Left ventricle myocardium inferior (tissue), 1 donor: ENCODE measurements at regions not wholly inside any gene's neighbourhood (a gene's known extent, or its start where the extent isn't known, plus 50 kb on each side); places are given as distances from the start of the nearest gene placed in this dataset.

Experiments used
- DNase-seq: peaks from one replicate; pipeline ENCODE4 v3.0.0-alpha.2; 2020
- H3K27ac ChIP-seq: fragments of 200-600 bp; replicated peaks from 2 replicates; pipeline ENCODE4 v1.8.0; 2021
- H3K27me3 ChIP-seq: fragments of 200-600 bp; 2 replicates; pipeline ENCODE4 v1.8.0; 2021; ENCODE audit warnings: low read depth
- H3K36me3 ChIP-seq: fragments of 200-600 bp; 2 replicates; pipeline ENCODE4 v1.8.0; 2021
- H3K4me1 ChIP-seq: fragments of 200-600 bp; 2 replicates; pipeline ENCODE4 v1.8.0; 2021
- H3K4me3 ChIP-seq: fragments of 200-600 bp; 2 replicates; pipeline ENCODE4 v1.8.0; 2021; ENCODE audit warnings: mild to moderate bottlenecking, moderate library complexity
- H3K9me3 ChIP-seq: fragments of 200-600 bp; replicated peaks from 2 replicates; pipeline ENCODE4 v1.8.0; 2021
- intact Hi-C: fragments of 100-400 bp; cut with micrococcal nuclease; formaldehyde crosslinking; loops from one replicate; pipeline ENCODE4 v1.11.0; 2022
- TF ChIP-seq, protein P1 (sequence below): fragments of 200-600 bp; IDR thresholded peaks from 2 replicates; pipeline ENCODE4 v1.8.0; 2021; ENCODE audit warnings: antibody characterized with exemption, mild to moderate bottlenecking, borderline replicate concordance
- donor health status: DM: no; HTN: yes; CAD: no; lungs with severe emphysema.

DNA sequence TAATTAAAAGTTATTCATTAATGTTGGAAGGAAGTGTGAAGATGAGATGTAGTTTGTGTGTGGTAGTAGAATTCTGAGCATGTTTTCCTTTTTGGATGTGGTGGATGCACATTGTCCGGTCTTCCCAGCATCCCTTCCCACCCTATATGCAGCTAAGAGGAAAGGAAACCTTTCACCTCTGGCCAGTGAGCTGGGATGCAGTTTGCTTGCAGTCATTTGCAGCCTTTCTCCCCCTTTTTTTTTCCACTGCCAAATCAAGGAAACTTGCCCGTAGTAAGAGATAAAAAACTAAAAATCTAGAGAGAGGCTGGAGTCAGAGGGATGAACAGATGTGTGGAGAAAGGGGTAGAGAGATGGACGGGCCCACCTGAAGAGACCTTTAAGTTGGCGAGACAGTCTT, 72.5 kb upstream of the SLC38A2 start:
- Histone ChIP-seq H3K4me3 (no peak overlapping the region), H3K9me3 (no peaks in the 10 kb centered on the region), H3K27ac (peak overlapping the region; percentile 56), H3K36me3 (no peaks in the 10 kb centered on the region), H3K27me3 (no peaks in the 10 kb centered on the region), H3K4me1 (peaks cover 29% of the 10 kb centered on the region)
- intact Hi-C loops, result no loop called here
- no peak for DNase-seq
- TF ChIP-seq, protein P1, sequence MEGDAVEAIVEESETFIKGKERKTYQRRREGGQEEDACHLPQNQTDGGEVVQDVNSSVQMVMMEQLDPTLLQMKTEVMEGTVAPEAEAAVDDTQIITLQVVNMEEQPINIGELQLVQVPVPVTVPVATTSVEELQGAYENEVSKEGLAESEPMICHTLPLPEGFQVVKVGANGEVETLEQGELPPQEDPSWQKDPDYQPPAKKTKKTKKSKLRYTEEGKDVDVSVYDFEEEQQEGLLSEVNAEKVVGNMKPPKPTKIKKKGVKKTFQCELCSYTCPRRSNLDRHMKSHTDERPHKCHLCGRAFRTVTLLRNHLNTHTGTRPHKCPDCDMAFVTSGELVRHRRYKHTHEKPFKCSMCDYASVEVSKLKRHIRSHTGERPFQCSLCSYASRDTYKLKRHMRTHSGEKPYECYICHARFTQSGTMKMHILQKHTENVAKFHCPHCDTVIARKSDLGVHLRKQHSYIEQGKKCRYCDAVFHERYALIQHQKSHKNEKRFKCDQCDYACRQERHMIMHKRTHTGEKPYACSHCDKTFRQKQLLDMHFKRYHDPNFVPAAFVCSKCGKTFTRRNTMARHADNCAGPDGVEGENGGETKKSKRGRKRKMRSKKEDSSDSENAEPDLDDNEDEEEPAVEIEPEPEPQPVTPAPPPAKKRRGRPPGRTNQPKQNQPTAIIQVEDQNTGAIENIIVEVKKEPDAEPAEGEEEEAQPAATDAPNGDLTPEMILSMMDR, result no peak

DNA sequence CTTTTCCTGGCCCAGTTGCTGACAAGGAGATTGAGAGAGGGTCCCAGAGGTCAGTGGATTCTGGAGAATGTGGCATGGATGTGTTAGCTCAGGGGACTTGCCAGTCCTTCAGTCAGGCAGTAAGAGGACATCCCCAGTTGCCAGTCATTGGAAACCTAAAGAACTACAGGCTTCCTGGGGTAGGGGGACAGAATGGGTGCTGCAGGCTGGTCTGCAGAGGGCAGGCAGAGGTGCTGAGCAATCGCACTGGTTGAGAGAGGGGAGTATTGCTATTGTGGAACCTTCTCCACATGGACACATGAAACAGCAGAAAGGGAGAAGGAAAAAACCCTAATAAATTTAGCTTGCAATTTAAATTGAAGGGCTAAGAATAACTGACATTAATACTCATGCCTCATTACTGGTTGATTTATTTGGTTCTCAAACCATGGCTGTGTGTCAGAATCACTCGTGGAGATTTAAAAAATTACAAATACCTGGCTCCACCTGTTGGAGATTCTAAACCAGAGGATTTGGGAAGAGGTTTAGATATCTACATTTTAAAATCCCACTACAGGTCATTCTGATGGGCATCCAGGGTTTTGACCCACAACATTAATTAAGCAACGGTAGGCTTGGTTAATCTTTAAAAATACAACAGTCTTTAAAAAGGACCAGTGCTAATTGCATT, 71.2 kb upstream of the SLC38A2 start:
- Histone ChIP-seq H3K27me3 (no peaks in the 10 kb centered on the region), H3K4me1 (peaks cover 22% of the 10 kb centered on the region), H3K9me3 (no peaks in the 10 kb centered on the region), H3K4me3 (no peak overlapping the region), H3K36me3 (no peaks in the 10 kb centered on the region), H3K27ac (no peak overlapping the region)
- TF ChIP-seq, protein P1, result no peak
- DNase-seq, result no peak
- intact Hi-C loops, result no loop called here

DNA sequence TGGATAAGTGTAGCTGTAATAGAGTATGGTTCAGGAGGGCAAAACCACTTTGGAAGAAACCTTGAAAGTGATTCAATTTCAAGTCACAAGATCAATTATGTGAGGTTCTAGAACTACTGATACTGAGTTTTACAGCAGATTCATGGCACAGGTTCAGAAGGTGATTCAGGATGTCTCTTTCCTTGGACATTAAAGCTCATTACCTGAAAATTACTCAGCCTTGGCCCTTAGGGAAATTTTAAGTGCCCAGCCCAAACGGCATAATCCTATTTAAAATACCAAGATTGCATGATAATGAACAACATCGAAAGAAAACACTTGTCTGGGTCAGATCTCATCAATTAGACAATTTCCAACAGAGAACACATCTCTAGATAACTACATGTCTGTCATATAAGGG, 70.2 kb upstream of the SLC38A2 start:
- H3K4me1 ChIP-seq, result peaks cover 31% of the 10 kb centered on the region

DNA sequence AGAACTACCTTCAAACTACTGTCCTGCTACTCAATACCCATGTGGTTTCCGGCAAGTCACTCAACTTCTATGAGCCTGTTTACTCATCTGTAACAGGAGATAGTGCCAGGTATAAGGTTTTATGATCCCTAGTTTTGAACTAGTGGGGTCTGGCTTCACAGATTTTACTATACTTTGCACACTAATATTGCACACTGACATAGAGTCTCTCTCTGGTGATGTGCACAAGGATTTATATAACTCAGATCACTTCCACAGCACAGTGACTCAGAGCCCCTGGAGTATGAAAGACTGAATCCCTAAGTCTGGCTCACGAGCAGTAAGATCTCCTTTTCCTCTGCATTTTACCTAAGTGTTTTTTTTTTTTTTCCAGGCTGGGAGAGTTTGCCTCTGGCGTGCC, 69.7 kb upstream of the SLC38A2 start:
- H3K4me3 ChIP-seq, result no peak overlapping the region
- intact Hi-C loops, result no loop called here
- H3K36me3 ChIP-seq, result no peaks in the 10 kb centered on the region
- no peaks in the 10 kb centered on the region for H3K9me3 ChIP-seq
- H3K4me1 ChIP-seq, result peaks cover 31% of the 10 kb centered on the region
- no peak for DNase-seq
- H3K27ac ChIP-seq, result no peak overlapping the region
- TF ChIP-seq, protein P1, result no peak
- no peaks in the 10 kb centered on the region for H3K27me3 ChIP-seq

More for the DNA sequence above, 70.2 kb upstream of the SLC38A2 start:
- Histone ChIP-seq H3K4me3 (no peak overlapping the region), H3K36me3 (no peaks in the 10 kb centered on the region), H3K27me3 (no peaks in the 10 kb centered on the region), H3K27ac (no peak overlapping the region), H3K9me3 (no peaks in the 10 kb centered on the region)
- TF ChIP-seq, protein P1, result no peak
- no peak for DNase-seq
- intact Hi-C loops, result no loop called here

DNA sequence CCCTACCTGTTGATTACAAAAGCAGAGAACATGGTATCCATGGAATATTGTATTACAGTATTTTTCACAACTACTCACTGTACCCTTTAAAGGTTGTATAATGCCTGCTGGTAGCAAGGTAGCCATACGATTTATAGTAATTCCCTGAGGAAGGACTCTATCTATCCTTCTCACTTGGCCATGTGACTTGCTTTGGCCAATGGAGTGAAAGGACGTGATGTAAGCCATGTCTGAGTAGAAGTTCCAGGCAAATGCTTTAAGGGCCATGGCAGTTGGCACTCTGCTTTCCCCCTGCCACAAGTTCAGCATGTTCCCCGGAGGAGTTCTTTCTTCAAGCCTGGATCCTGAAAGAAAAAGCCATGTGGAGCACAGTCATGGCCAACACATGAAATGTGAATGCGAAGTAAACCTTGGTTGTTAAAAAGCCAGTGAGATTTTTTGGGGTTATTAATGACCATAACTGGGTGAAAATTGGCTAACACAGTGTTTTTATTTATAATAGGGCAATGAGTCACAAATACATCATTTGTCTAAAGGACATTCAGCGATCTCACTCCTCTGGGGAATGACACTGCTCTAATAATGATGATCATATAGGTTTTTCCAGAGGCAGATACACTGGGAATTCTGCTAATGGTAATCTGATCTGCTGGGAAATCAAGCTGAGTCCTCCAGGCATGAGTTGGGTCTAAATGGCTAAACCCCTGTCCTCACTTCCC, 67.4 kb upstream of the SLC38A2 start:
- Histone ChIP-seq H3K4me3 (no peak overlapping the region), H3K27me3 (no peaks in the 10 kb centered on the region), H3K4me1 (peaks cover 12% of the 10 kb centered on the region), H3K27ac (no peak overlapping the region), H3K9me3 (no peaks in the 10 kb centered on the region), H3K36me3 (no peaks in the 10 kb centered on the region)
- intact Hi-C loops, result no loop called here
- TF ChIP-seq, protein P1, result no peak
- no peak for DNase-seq
